H1 (cell line): ENCODE measurements at regions not wholly inside any gene's neighbourhood (a gene's known extent, or its start where the extent isn't known, plus 50 kb on each side); places are given as distances from the start of the nearest gene placed in this dataset.

Source experiments
- CTCF ChIA-PET: fragments of 300-600 bp; sonication (Branson Sonifier 250); formaldehyde crosslinking; loops from one replicate; lab custom pipeline; 2021; ENCODE audit not compliant: partially characterized antibody; lab: Charles Lee
- POLR2A ChIA-PET: fragments of 300-600 bp; sonication (Branson Sonifier 250); formaldehyde crosslinking; loops from one replicate; lab custom pipeline; 2021; ENCODE audit warnings: inconsistent platforms; ENCODE audit not compliant: partially characterized antibody; lab: Charles Lee
- DNase-seq, 2 experiments: peaks; one replicate each; pipeline versions ENCODE4 v3.0.0 to v3.0.0-alpha.2; 2010 to 2022; ENCODE audit warnings: low spot score in 2 of 2, low read depth in 1 of 2, mixed read lengths in 1 of 2
- FAIRE-seq: peaks from 2 replicates; lab custom pipeline; 2011; peaks lifted over from hg19 to GRCh38; lab: Jason Lieb, UNC
- H2AFZ ChIP-seq: 2 replicates; pipeline ENCODE4 v1.8.1; 2012; ENCODE audit warnings: low read length, inconsistent platforms
- H2AK5ac ChIP-seq: 2 replicates; pipeline ENCODE4 v1.6.1; 2013; ENCODE audit warnings: low read depth, low read length
- H2BK120ac ChIP-seq: replicated peaks from 2 replicates; pipeline ENCODE3; 2013; ENCODE audit warnings: low read depth, low read length, inconsistent platforms
- H2BK12ac ChIP-seq: 2 replicates; pipeline ENCODE4 v1.6.1; 2013; ENCODE audit warnings: low read depth, low read length
- H2BK15ac ChIP-seq: 2 replicates; pipeline ENCODE4 v1.6.1; 2013; ENCODE audit warnings: low read length
- H2BK20ac ChIP-seq: 2 replicates; pipeline ENCODE4 v1.6.1; 2013; ENCODE audit warnings: low read length
- H2BK5ac ChIP-seq: 2 replicates; pipeline ENCODE4 v1.6.1; 2013; ENCODE audit warnings: low read depth, low read length
- H3K14ac ChIP-seq: 2 replicates; pipeline ENCODE4 v1.6.1; 2013; ENCODE audit warnings: inconsistent platforms; ENCODE audit not compliant: insufficient read length
- H3K18ac ChIP-seq: 2 replicates; pipeline ENCODE4 v1.6.1; 2013; ENCODE audit warnings: low read length; ENCODE audit errors: extremely low read depth
- H3K23ac ChIP-seq: 2 replicates; pipeline ENCODE4 v1.6.1; 2013; ENCODE audit warnings: inconsistent platforms; ENCODE audit not compliant: insufficient read length
- H3K23me2 ChIP-seq: 2 replicates; pipeline ENCODE4 v1.6.1; 2013; ENCODE audit warnings: low read depth, low read length
- H3K27ac ChIP-seq: 2 replicates; pipeline ENCODE4 v1.6.1; 2011; ENCODE audit warnings: low read depth, low read length, inconsistent platforms
- H3K27me3 ChIP-seq, 4 experiments: replicated peaks in 1 of 4; 1 replicate in 1 of 4; 2 replicates in 3 of 4; pipeline versions ENCODE4 v1.6.1 to v1.8.1; 2011 to 2013; ENCODE audit warnings: low read length in 3 of 4, mild to moderate bottlenecking in 3 of 4, inconsistent platforms in 2 of 4, mixed read lengths in 2 of 4, moderate library complexity in 1 of 4; ENCODE audit not compliant: control insufficient read depth in 3 of 4, insufficient read depth in 3 of 4; ENCODE audit errors: extremely low read depth in 1 of 4
- H3K36me3 ChIP-seq, 4 experiments: 2 replicates each; pipeline versions ENCODE4 v1.6.1 to v1.8.1; 2011 to 2013; ENCODE audit warnings: mild to moderate bottlenecking in 4 of 4, low read length in 3 of 4, moderate library complexity in 2 of 4, control low read depth in 1 of 4, inconsistent platforms in 1 of 4; ENCODE audit not compliant: insufficient read depth in 4 of 4, control insufficient read depth in 2 of 4
- H3K4ac ChIP-seq: replicated peaks from 2 replicates; pipeline ENCODE3; 2013; ENCODE audit warnings: low read length, low read depth, mixed read lengths, inconsistent platforms; ENCODE audit not compliant: insufficient read length
- H3K4me1 ChIP-seq, 4 experiments: replicated peaks in 1 of 4; 1 replicate in 1 of 4; 2 replicates in 3 of 4; pipeline versions ENCODE4 v1.6.1 to v1.8.1; 2011 to 2013; ENCODE audit warnings: low read length in 3 of 4, inconsistent platforms in 2 of 4, mixed read lengths in 1 of 4; ENCODE audit not compliant: insufficient read depth in 4 of 4, control insufficient read depth in 3 of 4
- H3K4me2 ChIP-seq, 2 experiments: 2 replicates each; pipeline versions ENCODE4 v1.6.1 to v1.8.1; 2011 to 2013; ENCODE audit warnings: low read depth in 2 of 2, low read length in 2 of 2, control low read depth in 1 of 2, inconsistent platforms in 1 of 2, mild to moderate bottlenecking in 1 of 2; ENCODE audit not compliant: insufficient read depth in 1 of 2
- H3K4me3 ChIP-seq, 4 experiments: fragments of 200-600, 300-600 bp in 1 of 4; sonication (generic), shearing (Covaris generic), sonication (Bioruptor Twin) in 1 of 4; 2 replicates each; pipeline versions ENCODE4 v1.5.1 to v1.8.1; 2011 to 2016; ENCODE audit warnings: low read length in 4 of 4, low read depth in 3 of 4, control low read depth in 2 of 4, inconsistent platforms in 2 of 4, mild to moderate bottlenecking in 2 of 4, mixed read lengths in 1 of 4, moderate library complexity in 1 of 4; ENCODE audit not compliant: insufficient read depth in 2 of 4; ENCODE audit errors: extremely low read depth in 1 of 4
- H3K56ac ChIP-seq: replicated peaks from 2 replicates; pipeline ENCODE3; 2013; ENCODE audit warnings: low read depth, mild to moderate bottlenecking, mixed read lengths, low read length, inconsistent platforms; ENCODE audit not compliant: insufficient read length
- H3K79me1 ChIP-seq: 2 replicates; pipeline ENCODE4 v1.6.1; 2013; ENCODE audit warnings: low read depth, low read length, control low read depth
- H3K79me2 ChIP-seq, 2 experiments: 2 replicates each; pipeline versions ENCODE4 v1.6.1 to v1.8.1; 2012 to 2013; ENCODE audit warnings: low read length in 2 of 2, mild to moderate bottlenecking in 2 of 2, inconsistent platforms in 1 of 2; ENCODE audit not compliant: insufficient read depth in 2 of 2, control insufficient read depth in 1 of 2
- H3K9ac ChIP-seq, 4 experiments: replicated peaks in 1 of 4; 1 replicate in 1 of 4; 2 replicates in 3 of 4; pipeline versions ENCODE4 v1.6.1 to v1.8.1; 2011 to 2013; ENCODE audit warnings: low read depth in 3 of 4, low read length in 3 of 4, control low read depth in 2 of 4, mild to moderate bottlenecking in 2 of 4, moderate library complexity in 2 of 4, inconsistent platforms in 1 of 4; ENCODE audit errors: extremely low read depth in 1 of 4
- H3K9me3 ChIP-seq, 2 experiments: 2 replicates each; pipeline versions ENCODE4 v1.6.1 to v1.8.1; 2012 to 2013; ENCODE audit warnings: mild to moderate bottlenecking in 2 of 2, moderate library complexity in 2 of 2, control low read depth in 1 of 2, inconsistent platforms in 1 of 2, low read depth in 1 of 2, low read length in 1 of 2, mixed read lengths in 1 of 2; ENCODE audit not compliant: insufficient read depth in 2 of 2
- H4K20me1 ChIP-seq, 2 experiments: replicated peaks in 1 of 2; 2 replicates each; pipeline versions ENCODE3 to v1.8.1; 2011 to 2013; ENCODE audit warnings: inconsistent platforms in 2 of 2, low read length in 2 of 2, mild to moderate bottlenecking in 1 of 2; ENCODE audit not compliant: insufficient read depth in 2 of 2, control insufficient read depth in 1 of 2
- H4K5ac ChIP-seq: 2 replicates; pipeline ENCODE4 v1.6.1; 2013; ENCODE audit warnings: low read length, low read depth, mixed read lengths, inconsistent platforms; ENCODE audit not compliant: insufficient read length
- H4K8ac ChIP-seq: 2 replicates; pipeline ENCODE4 v1.8.0; 2013; ENCODE audit warnings: mild to moderate bottlenecking, moderate library complexity, low read length, inconsistent platforms; ENCODE audit not compliant: insufficient read depth; ENCODE audit errors: extremely low read depth
- H4K91ac ChIP-seq: replicated peaks from 2 replicates; pipeline ENCODE3; 2013; ENCODE audit warnings: low read length, mixed read lengths, inconsistent platforms; ENCODE audit not compliant: insufficient read length
- BACH1 ChIP-seq: IDR thresholded peaks from 2 replicates; pipeline ENCODE4 v1.6.1; 2012; ENCODE audit warnings: low read length, improper control_type of control experiment
- BCL11A ChIP-seq, 2 experiments: IDR thresholded peaks; one replicate each; pipeline ENCODE4 v1.6.1; 2011; ENCODE audit warnings: low read depth in 2 of 2, low read length in 2 of 2, mild to moderate bottlenecking in 2 of 2
- KDM1A ChIP-seq: fragments of 200-600, 300-600 bp; sonication (generic); IDR thresholded peaks from 2 replicates; pipeline ENCODE4 v1.7.1; 2016; ENCODE audit warnings: mild to moderate bottlenecking, low read length, borderline replicate concordance
- KDM4A ChIP-seq: IDR thresholded peaks from one replicate; pipeline ENCODE4 v1.7.1; 2012; ENCODE audit warnings: low read depth, mild to moderate bottlenecking, moderate library complexity, low read length, inconsistent platforms; ENCODE audit not compliant: severe bottlenecking
- POLR2AphosphoS5 ChIP-seq: IDR thresholded peaks from 2 replicates; pipeline ENCODE4 v1.6.1; 2011; ENCODE audit warnings: low read depth, low read length
- SP1 ChIP-seq: IDR thresholded peaks from 2 replicates; pipeline ENCODE4 v1.6.1; 2011; ENCODE audit warnings: low read depth, low read length
- TBP ChIP-seq: IDR thresholded peaks from 2 replicates; pipeline ENCODE4 v1.6.1; 2011; ENCODE audit warnings: low read depth, low read length, improper control_type of control experiment
- USF2 ChIP-seq: IDR thresholded peaks from 2 replicates; pipeline ENCODE4 v1.6.1; 2011; ENCODE audit warnings: low read length, improper control_type of control experiment
- WGBS, 2 experiments: shearing (Covaris generic) in 1 of 2; methylation state at CpG; one replicate each; pipeline versions ENCODE4 v1.1.6 to v1.1.7; 2013 to 2015; ENCODE audit warnings: low lambda C conversion rate in 2 of 2, mixed read lengths in 2 of 2, inconsistent platforms in 1 of 2, low coverage in 1 of 2, missing lambda C conversion rate in 1 of 2; ENCODE audit not compliant: insufficient replicate concordance in 2 of 2, insufficient coverage in 1 of 2, insufficient read length in 1 of 2; ENCODE audit errors: extremely low coverage in 1 of 2, missing lambda C conversion rate in 1 of 2; 5-methylcytosine and 5-hydroxymethylcytosine counted together

- peaks cover 0 to 5% (median 3%) of the 10 kb centered on the region in 4 experiments; a peak in 3 of 7 replicates for H3K4me1 ChIP-seq
- H2BK120ac ChIP-seq = no peak overlapping the region
- no peak overlapping the region for H2AK5ac ChIP-seq
- no peak overlapping the region for H2BK12ac ChIP-seq
- H3K79me2 ChIP-seq = no peaks in the 10 kb centered on the region
- no peak overlapping the region for H3K18ac ChIP-seq
- no peak for FAIRE-seq
- no peak overlapping the region for H2BK15ac ChIP-seq
- no peaks in the 10 kb centered on the region for H3K27me3 ChIP-seq
- no peak overlapping the region for H3K23ac ChIP-seq
- CTCF ChIA-PET = interaction anchor here (0.8 to 2.0 kb wide), 2 partner anchors 9 to 21 kb away, joined by 4 to 5 read pairs; no protein-coding TSS in a partner anchor
- H3K36me3 ChIP-seq = no peaks in the 10 kb centered on the region
- WGBS, 2 experiments = 82% methylated on average over 8 of the region's 8 CpGs; no CpG with 5 or more reads in 1 of the 2 experiments
- no peaks in the 10 kb centered on the region for H3K23me2 ChIP-seq
- H4K91ac ChIP-seq = no peak overlapping the region
- TF ChIP-seq USF2 (no peak), KDM4A (no peak), TBP (no peak), SP1 (no peak), POLR2AphosphoS5 (no peak), BACH1 (no peak), BCL11A (IDR thresholded peaks at IDR 0.05; ENCODE audit: low read depth in 2 of 2, low read length in 2 of 2) (no peak), KDM1A (no peak)
- H3K27ac ChIP-seq = no peak overlapping the region
- no peak overlapping the region; a peak in 1 of 7 replicates for H3K9ac ChIP-seq
- no peak overlapping the region for H3K4me2 ChIP-seq
- H4K5ac ChIP-seq = no peak overlapping the region
- no peaks in the 10 kb centered on the region for H3K79me1 ChIP-seq
- no peak overlapping the region for H4K8ac ChIP-seq
- H2BK20ac ChIP-seq = no peak overlapping the region
- POLR2A ChIA-PET = no interaction called here
- no peak for DNase-seq
- no peak overlapping the region for H2BK5ac ChIP-seq
- H3K56ac ChIP-seq = no peak overlapping the region
- no peaks in the 10 kb centered on the region for H3K9me3 ChIP-seq
- H4K20me1 ChIP-seq = no peaks in the 10 kb centered on the region
- no peak overlapping the region for H3K4ac ChIP-seq
- no peak overlapping the region for H3K4me3 ChIP-seq
- H3K14ac ChIP-seq = no peak overlapping the region
- no peak overlapping the region for H2AFZ ChIP-seq
These were observed 102.8 kb upstream of the CCL1 start for GRCh38 chr17:34465789-34466188.
